ENCODE measurements at regions not wholly inside any gene's neighbourhood (a gene's known extent, or its start where the extent isn't known, plus 50 kb on each side); places are given as distances from the start of the nearest gene placed in this dataset.

- TF ChIP-seq CTCF (IDR thresholded peaks at IDR 0.05) (no peak), POLR2A (IDR thresholded peaks at IDR 0.05) (no peak)
These were observed 55.9 kb upstream of the RASSF6 start for GRCh38 chr4:73676136-73676535.

Data from ovary (tissue), 3 donors.